ENCODE measurements at regions not wholly inside any gene's neighbourhood (a gene's known extent, or its start where the extent isn't known, plus 50 kb on each side); places are given as distances from the start of the nearest gene placed in this dataset.

DNA sequence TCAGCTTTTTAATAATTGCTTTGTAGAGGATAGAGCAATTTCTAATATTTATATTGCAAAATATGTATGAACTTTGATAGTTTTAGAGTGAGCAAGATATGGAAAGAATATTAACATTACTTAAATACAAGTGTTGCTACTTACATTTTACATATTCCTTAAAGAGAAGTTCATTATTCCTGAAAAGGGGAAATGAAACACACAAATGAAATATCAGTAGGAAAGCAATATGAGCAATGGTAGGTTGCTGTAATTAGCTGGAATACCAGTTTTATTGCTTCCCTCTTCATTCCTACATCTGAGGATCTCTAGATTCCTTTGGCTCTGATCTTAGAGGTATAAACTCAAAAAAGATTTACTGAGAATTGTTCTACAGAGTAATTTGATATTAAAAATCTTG lies 414.1 kb downstream of the FAM170A start:
- Histone ChIP-seq H3K4me3 (no peak overlapping the region), H3K9me3 (no peaks in the 10 kb centered on the region), H3K36me3 (no peaks in the 10 kb centered on the region), H3K4me1 (replicated peaks) (no peaks in the 10 kb centered on the region), H3K27ac (no peak overlapping the region), H3K27me3 (replicated peaks; ENCODE audit: insufficient read depth) (no peaks in the 10 kb centered on the region)
- TF ChIP-seq, protein P1, sequence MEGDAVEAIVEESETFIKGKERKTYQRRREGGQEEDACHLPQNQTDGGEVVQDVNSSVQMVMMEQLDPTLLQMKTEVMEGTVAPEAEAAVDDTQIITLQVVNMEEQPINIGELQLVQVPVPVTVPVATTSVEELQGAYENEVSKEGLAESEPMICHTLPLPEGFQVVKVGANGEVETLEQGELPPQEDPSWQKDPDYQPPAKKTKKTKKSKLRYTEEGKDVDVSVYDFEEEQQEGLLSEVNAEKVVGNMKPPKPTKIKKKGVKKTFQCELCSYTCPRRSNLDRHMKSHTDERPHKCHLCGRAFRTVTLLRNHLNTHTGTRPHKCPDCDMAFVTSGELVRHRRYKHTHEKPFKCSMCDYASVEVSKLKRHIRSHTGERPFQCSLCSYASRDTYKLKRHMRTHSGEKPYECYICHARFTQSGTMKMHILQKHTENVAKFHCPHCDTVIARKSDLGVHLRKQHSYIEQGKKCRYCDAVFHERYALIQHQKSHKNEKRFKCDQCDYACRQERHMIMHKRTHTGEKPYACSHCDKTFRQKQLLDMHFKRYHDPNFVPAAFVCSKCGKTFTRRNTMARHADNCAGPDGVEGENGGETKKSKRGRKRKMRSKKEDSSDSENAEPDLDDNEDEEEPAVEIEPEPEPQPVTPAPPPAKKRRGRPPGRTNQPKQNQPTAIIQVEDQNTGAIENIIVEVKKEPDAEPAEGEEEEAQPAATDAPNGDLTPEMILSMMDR (IDR thresholded peaks at IDR 0.05): no peak
- intact Hi-C loops (cut with DNase I): no loop called here
- DNase-seq (ENCODE audit: low spot score): no peak

DNA sequence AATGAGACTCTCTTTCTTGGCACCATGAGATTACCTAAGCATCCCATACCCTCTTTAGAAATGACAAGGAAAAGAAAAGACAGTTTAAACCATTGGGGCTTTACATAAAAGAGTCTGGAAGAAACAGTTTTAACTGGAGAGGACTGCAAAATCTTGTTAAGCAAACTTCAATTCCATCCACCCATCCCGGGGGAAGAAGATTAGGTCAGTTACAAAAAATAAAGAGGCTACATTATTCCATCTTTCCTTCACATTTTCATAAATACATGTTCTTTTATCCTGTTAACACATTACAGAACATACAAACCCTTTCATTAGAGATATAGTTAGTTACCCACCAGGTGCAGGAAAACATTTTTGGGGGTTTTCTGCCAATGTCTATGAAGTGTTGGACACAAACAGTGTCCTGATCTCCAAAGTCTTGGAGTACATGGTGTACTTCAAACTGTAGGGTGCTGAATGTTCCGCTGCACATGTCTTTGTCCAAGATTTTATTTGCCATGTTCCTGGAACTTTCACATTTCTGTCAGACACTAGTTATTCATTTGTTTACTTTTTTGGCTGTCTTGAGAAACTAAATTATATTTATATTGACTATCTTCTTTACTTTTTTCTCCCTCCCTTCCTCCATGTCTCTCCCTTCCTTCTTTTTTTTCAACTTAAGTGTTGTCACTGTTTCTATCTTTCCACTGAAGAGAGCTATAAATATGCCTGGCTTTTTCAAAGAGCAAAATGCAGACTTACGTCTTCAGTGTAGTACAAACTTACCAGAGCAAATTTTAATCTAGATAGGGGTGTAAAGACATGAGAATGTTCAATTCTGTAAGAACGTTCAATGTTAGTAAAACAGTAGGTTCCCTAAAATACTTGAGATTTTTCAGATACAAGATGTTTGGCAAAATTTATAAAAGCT lies 410.9 kb upstream of the PRR16 start:
- H3K27me3 ChIP-seq (replicated peaks; ENCODE audit: insufficient read depth): no peaks in the 10 kb centered on the region
- DNase-seq (ENCODE audit: low spot score): peak; percentile 77
- 19% methylated on average over 4 of the region's 4 CpGs for WGBS
- peak; percentile 96 for TF ChIP-seq POLR2AphosphoS5 (IDR thresholded peaks at IDR 0.05)
- TF ChIP-seq, protein P1 (IDR thresholded peaks at IDR 0.05): peak in 1 of 4 experiments; percentile 7
- TF ChIP-seq POLR2A (IDR thresholded peaks at IDR 0.05): no peak
- H3K4me3 ChIP-seq: no peak overlapping the region
- intact Hi-C loops (cut with DNase I): loop anchor here (5.0 to 10.0 kb wide), 2 partner anchors 46 to 412 kb away; partner anchors contain the start of gene PRR16
- peak overlapping the region; percentile 68 to 72 for H3K27ac ChIP-seq
- no peaks in the 10 kb centered on the region for H3K9me3 ChIP-seq
- H3K36me3 ChIP-seq: no peaks in the 10 kb centered on the region
- H3K4me1 ChIP-seq (replicated peaks): peaks cover 7% of the 10 kb centered on the region

DNA sequence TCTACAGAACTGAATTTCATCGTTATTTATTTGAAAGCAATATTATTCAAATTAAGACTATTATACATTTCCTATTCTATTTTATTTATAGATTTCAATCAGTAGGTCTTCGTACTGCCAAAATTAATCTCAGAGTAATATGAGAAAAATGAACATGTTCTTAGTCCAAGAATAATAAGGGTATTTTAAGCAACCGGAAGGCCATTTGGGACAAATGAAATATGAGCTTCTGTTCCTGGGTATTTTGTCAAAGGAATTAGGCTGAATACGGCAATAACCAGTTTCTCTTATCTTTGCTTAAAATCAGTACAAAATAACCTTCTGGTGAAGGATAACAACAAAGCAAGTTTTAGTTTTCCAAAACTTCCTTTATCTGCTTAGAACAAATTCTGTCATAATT lies 410.3 kb upstream of the PRR16 start:
- DNase-seq (ENCODE audit: low spot score): no peak
- H3K9me3 ChIP-seq: no peaks in the 10 kb centered on the region
- intact Hi-C loops (cut with DNase I): loop anchor here (5.0 to 10.0 kb wide), 2 partner anchors 47 to 411 kb away; partner anchors contain the start of gene PRR16
- TF ChIP-seq POLR2A (IDR thresholded peaks at IDR 0.05) (no peak), POLR2AphosphoS5 (IDR thresholded peaks at IDR 0.05) (no peak)
- TF ChIP-seq, protein P1 (IDR thresholded peaks at IDR 0.05): no peak
- no peak overlapping the region for H3K4me3 ChIP-seq
- no peaks in the 10 kb centered on the region for H3K27me3 ChIP-seq (replicated peaks; ENCODE audit: insufficient read depth)
- H3K4me1 ChIP-seq (replicated peaks): peaks cover 7% of the 10 kb centered on the region
- H3K27ac ChIP-seq: peak overlapping the region; percentile 68 to 72
- 25% methylated on average over 4 of the region's 4 CpGs for WGBS
- H3K36me3 ChIP-seq: no peaks in the 10 kb centered on the region

DNA sequence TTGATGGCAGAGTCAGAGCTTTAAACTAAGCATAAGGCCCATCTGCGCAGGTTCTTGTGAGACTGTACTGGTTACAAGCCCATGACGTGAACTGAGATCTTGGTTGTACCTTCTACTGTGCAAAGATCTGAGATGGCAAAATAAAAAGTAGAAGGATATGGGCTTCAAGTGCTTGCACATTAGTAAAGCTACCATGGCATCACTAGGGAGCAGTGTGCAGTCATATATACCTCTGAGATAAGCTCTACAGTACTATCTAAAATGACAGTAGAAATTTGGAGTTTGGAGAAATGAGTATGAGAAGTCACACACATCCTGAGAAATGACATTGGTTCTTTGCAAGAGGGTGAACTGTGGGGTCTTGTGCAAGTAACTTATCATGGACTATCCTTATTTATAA lies 408.2 kb upstream of the PRR16 start:
- no peak for TF ChIP-seq POLR2AphosphoS5 (IDR thresholded peaks at IDR 0.05)
- TF ChIP-seq, protein P1 (IDR thresholded peaks at IDR 0.05): peak in 1 of 4 experiments; percentile 35
- no peak for TF ChIP-seq POLR2A (IDR thresholded peaks at IDR 0.05)
- intact Hi-C loops (cut with DNase I): loop anchor here (10.0 kb wide), 1 partner anchor 409 kb away; the partner anchor contains the start of gene PRR16
- no peak overlapping the region for H3K27ac ChIP-seq
- 90% methylated on average over 2 of the region's 2 CpGs for WGBS
- no peaks in the 10 kb centered on the region for H3K36me3 ChIP-seq
- peaks cover 7% of the 10 kb centered on the region for H3K4me1 ChIP-seq (replicated peaks)
- peak; percentile 26 for DNase-seq (ENCODE audit: low spot score)
- no peak overlapping the region for H3K4me3 ChIP-seq
- no peaks in the 10 kb centered on the region for H3K27me3 ChIP-seq (replicated peaks; ENCODE audit: insufficient read depth)
- H3K9me3 ChIP-seq: no peaks in the 10 kb centered on the region

DNA sequence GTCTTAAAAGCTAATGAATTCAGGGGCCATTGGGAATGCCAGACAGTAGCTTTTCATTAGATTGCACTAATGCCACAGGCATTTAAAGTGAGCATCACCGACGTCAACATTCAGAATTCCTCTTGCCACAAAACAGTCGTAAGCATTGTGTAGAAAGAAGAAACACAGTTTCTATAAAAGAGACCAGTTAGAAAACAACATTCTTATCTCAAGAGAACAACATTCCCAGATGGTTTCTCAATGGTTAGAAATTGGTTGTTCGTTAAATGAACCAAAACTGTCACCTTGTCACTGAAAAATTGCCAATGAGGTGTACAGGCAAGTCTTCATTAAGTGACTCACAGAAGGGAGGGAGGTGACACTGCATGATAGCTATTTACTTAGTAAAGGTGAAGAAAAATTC lies 401.6 kb upstream of the PRR16 start:
- no peak overlapping the region for H3K4me3 ChIP-seq
- peak; percentile 45 for DNase-seq (ENCODE audit: low spot score)
- TF ChIP-seq POLR2AphosphoS5 (IDR thresholded peaks at IDR 0.05): peak; percentile 76
- TF ChIP-seq, protein P1 (IDR thresholded peaks at IDR 0.05): no peak
- no peak overlapping the region for H3K27ac ChIP-seq
- intact Hi-C loops (cut with DNase I): no loop called here
- H3K4me1 ChIP-seq (replicated peaks): no peaks in the 10 kb centered on the region
- WGBS: 47% methylated on average over 4 of the region's 4 CpGs
- H3K36me3 ChIP-seq: no peaks in the 10 kb centered on the region
- no peaks in the 10 kb centered on the region for H3K27me3 ChIP-seq (replicated peaks; ENCODE audit: insufficient read depth)
- H3K9me3 ChIP-seq: no peaks in the 10 kb centered on the region
